ENCODE measurements at regions not wholly inside any gene's neighbourhood (a gene's known extent, or its start where the extent isn't known, plus 50 kb on each side); places are given as distances from the start of the nearest gene placed in this dataset.

DNA sequence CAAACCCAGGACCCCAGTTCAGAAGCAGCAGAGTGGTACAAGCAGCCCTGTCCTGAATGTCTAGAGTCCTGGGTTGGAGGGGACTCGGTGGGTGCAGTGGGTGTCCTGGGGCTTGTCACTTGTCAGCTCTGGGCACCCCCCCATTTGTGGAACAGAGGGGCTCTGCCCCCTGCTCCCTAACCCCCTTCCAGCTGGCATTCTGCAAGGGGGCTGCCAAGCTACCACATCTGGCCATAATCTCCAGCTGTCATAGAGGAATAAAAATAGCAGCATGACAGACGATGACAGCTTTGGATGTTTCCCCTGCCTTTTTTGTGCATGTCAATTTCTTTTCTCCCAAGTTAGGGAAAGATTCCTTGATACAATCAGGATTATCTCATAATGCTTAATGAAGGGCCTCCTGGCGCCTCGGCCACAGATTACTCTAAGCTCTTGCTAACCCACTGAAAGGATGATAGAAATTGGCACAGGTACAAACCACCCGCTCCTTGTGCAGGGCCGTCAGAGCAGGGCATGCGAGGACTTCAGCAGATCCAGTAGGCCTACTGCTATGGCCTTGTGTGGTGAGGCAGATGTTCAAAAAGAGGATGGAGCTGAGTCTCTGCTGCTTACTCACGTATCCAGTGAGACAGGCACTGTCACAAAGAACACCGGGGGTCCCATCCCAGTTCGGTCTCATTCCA, 83.0 kb downstream of the ISX start:
- no peak for DNase-seq (ENCODE audit: low read depth in 1 of 2, low spot score in 2 of 2)
- no peak overlapping the region for H2BK15ac ChIP-seq (ENCODE audit: low read length)
- no peaks in the 10 kb centered on the region for H3K79me1 ChIP-seq (ENCODE audit: low read depth, low read length)
- no peak overlapping the region for H3K56ac ChIP-seq (replicated peaks; ENCODE audit: insufficient read length, low read depth, low read length)
- POLR2A ChIA-PET (ENCODE audit: partially characterized antibody) = no interaction called here
- no peaks in the 10 kb centered on the region for H3K36me3 ChIP-seq (ENCODE audit: control insufficient read depth in 2 of 4, insufficient read depth in 4 of 4, low read length in 3 of 4)
- no peak overlapping the region for H3K4me2 ChIP-seq (ENCODE audit: insufficient read depth in 1 of 2, low read depth in 2 of 2, low read length in 2 of 2)
- no peak overlapping the region for H3K4ac ChIP-seq (replicated peaks; ENCODE audit: insufficient read length, low read depth, low read length)
- H3K9ac ChIP-seq (replicated peaks in 1 of 4; ENCODE audit: extremely low read depth in 1 of 4, low read depth in 3 of 4, low read length in 3 of 4) = no peak overlapping the region
- H3K27ac ChIP-seq (ENCODE audit: low read depth, low read length) = no peak overlapping the region
- no peak overlapping the region for H2BK5ac ChIP-seq (ENCODE audit: low read depth, low read length)
- H4K20me1 ChIP-seq (replicated peaks in 1 of 2; ENCODE audit: control insufficient read depth in 1 of 2, insufficient read depth in 2 of 2, low read length in 2 of 2) = no peaks in the 10 kb centered on the region
- 90% methylated on average over 10 of the region's 10 CpGs; no CpG with 5 or more reads in 1 of the 2 experiments for WGBS, 2 experiments (ENCODE audit: extremely low coverage in 1 of 2, insufficient coverage in 1 of 2, insufficient read length in 1 of 2, insufficient replicate concordance in 2 of 2, low coverage in 1 of 2, low lambda C conversion rate in 2 of 2, missing lambda C conversion rate in 1 of 2)
- H4K91ac ChIP-seq (replicated peaks; ENCODE audit: insufficient read length, low read length) = no peak overlapping the region
- H3K23ac ChIP-seq (ENCODE audit: insufficient read length) = no peak overlapping the region
- H2AFZ ChIP-seq (ENCODE audit: low read length) = no peak overlapping the region
- H4K8ac ChIP-seq (ENCODE audit: extremely low read depth, insufficient read depth, low read length) = no peak overlapping the region
- H2BK120ac ChIP-seq (replicated peaks; ENCODE audit: low read depth, low read length) = no peak overlapping the region
- H3K9me3 ChIP-seq (ENCODE audit: insufficient read depth in 2 of 2, low read depth in 1 of 2, low read length in 1 of 2) = no peaks in the 10 kb centered on the region
- H2BK20ac ChIP-seq (ENCODE audit: low read length) = no peak overlapping the region; the same call in 1 of the 2 replicates
- H3K18ac ChIP-seq (ENCODE audit: extremely low read depth, low read length) = no peak overlapping the region
- no peak overlapping the region for H3K14ac ChIP-seq (ENCODE audit: insufficient read length)
- CTCF ChIA-PET (ENCODE audit: partially characterized antibody) = interaction anchor here (0.7 to 3.1 kb wide), 21 partner anchors 9 to 738 kb away, joined by 3 to 21 read pairs (median 5); no protein-coding TSS in a partner anchor
- H3K4me3 ChIP-seq (ENCODE audit: extremely low read depth in 1 of 4, insufficient read depth in 2 of 4, low read depth in 3 of 4, low read length in 4 of 4) = no peak overlapping the region
- peaks cover 0 to 3% (median 1%) of the 10 kb centered on the region in 4 experiments; a peak in 4 of 7 replicates for H3K4me1 ChIP-seq (replicated peaks in 1 of 4; ENCODE audit: control insufficient read depth in 3 of 4, insufficient read depth in 4 of 4, low read length in 3 of 4)
- no peaks in the 10 kb centered on the region for H3K79me2 ChIP-seq (ENCODE audit: control insufficient read depth in 1 of 2, insufficient read depth in 2 of 2, low read length in 2 of 2)
- FAIRE-seq = no peak
- no peaks in the 10 kb centered on the region for H3K23me2 ChIP-seq (ENCODE audit: low read depth, low read length)
- H2BK12ac ChIP-seq (ENCODE audit: low read depth, low read length) = peak overlapping the region; percentile 80; the same call in 1 of the 2 replicates
- peak overlapping the region; percentile 87; the same call in 1 of the 2 replicates for H2AK5ac ChIP-seq (ENCODE audit: low read depth, low read length)
- no peak overlapping the region for H4K5ac ChIP-seq (ENCODE audit: insufficient read length, low read depth, low read length)
- 0 out of 7 replicates have a peak, but pooled peaks cover 0 to 4% (median 0%) of the 10 kb centered on the region in 4 experiments for H3K27me3 ChIP-seq (replicated peaks in 1 of 4; ENCODE audit: control insufficient read depth in 3 of 4, extremely low read depth in 1 of 4, insufficient read depth in 3 of 4, low read length in 3 of 4)
- TF ChIP-seq KDM1A (IDR thresholded peaks at IDR 0.05; ENCODE audit: borderline replicate concordance, low read length) (no peak), JUND (IDR thresholded peaks at IDR 0.05; ENCODE audit: low read length) (no peak), KDM5A (IDR thresholded peaks at IDR 0.05; ENCODE audit: low read length) (no peak), FOSL1 (IDR thresholded peaks at IDR 0.05; ENCODE audit: insufficient read depth, low read depth, low read length) (no peak), EGR1 (IDR thresholded peaks at IDR 0.05; ENCODE audit: borderline replicate concordance, low read depth, low read length) (no peak), BRCA1 (IDR thresholded peaks at IDR 0.05; ENCODE audit: low read depth, low read length) (no peak), HDAC6 (IDR thresholded peaks at IDR 0.05; ENCODE audit: low read depth, low read length) (no peak), GTF2F1 (IDR thresholded peaks at IDR 0.05; ENCODE audit: borderline replicate concordance, low read depth, low read length) (no peak), BCL11A (IDR thresholded peaks at IDR 0.05; ENCODE audit: low read depth in 2 of 2, low read length in 2 of 2) (no peak), SIX5 (IDR thresholded peaks at IDR 0.05; ENCODE audit: low read depth, low read length) (no peak)
- TF ChIP-seq, protein P1, sequence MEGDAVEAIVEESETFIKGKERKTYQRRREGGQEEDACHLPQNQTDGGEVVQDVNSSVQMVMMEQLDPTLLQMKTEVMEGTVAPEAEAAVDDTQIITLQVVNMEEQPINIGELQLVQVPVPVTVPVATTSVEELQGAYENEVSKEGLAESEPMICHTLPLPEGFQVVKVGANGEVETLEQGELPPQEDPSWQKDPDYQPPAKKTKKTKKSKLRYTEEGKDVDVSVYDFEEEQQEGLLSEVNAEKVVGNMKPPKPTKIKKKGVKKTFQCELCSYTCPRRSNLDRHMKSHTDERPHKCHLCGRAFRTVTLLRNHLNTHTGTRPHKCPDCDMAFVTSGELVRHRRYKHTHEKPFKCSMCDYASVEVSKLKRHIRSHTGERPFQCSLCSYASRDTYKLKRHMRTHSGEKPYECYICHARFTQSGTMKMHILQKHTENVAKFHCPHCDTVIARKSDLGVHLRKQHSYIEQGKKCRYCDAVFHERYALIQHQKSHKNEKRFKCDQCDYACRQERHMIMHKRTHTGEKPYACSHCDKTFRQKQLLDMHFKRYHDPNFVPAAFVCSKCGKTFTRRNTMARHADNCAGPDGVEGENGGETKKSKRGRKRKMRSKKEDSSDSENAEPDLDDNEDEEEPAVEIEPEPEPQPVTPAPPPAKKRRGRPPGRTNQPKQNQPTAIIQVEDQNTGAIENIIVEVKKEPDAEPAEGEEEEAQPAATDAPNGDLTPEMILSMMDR (IDR thresholded peaks at IDR 0.05; ENCODE audit: control extremely low read depth in 1 of 3, insufficient read depth in 1 of 3, low read depth in 1 of 3, low read length in 3 of 3) = no peak

Measured in H1 (cell line).